ENCODE measurements at regions not wholly inside any gene's neighbourhood (a gene's known extent, or its start where the extent isn't known, plus 50 kb on each side); places are given as distances from the start of the nearest gene placed in this dataset.

DNA sequence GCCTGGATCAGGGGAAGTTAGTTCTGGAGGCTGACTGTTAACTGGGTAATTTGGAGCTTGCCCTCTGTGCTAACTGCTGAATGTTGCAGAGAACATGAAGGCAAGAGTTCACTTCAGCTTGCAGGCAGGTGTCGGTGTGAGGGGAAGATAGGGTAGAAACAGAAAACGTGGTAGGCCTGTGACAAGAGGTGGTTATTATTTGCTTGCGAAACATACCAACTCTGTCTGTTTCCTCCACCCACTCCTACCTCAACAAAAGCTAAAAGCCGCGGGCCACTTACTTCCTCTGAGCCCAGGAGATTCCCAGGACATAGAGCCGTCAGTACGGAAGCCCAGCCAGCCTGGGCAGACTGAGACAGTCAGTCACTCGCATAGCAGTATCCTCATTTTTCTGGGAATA lies 119.2 kb upstream of the ABCC4 start:
- no peak overlapping the region for H3K27ac ChIP-seq (ENCODE audit: low read depth, low read length)
- H3K79me2 ChIP-seq (ENCODE audit: control insufficient read depth in 1 of 2, insufficient read depth in 2 of 2, low read length in 2 of 2): no peaks in the 10 kb centered on the region
- no peak overlapping the region for H3K4ac ChIP-seq (replicated peaks; ENCODE audit: insufficient read length, low read depth, low read length)
- H3K27me3 ChIP-seq (replicated peaks in 1 of 4; ENCODE audit: control insufficient read depth in 3 of 4, extremely low read depth in 1 of 4, insufficient read depth in 3 of 4, low read length in 3 of 4): no peaks in the 10 kb centered on the region
- POLR2A ChIA-PET (ENCODE audit: partially characterized antibody): no interaction called here
- H2BK15ac ChIP-seq (ENCODE audit: low read length): no peak overlapping the region
- H2BK120ac ChIP-seq (replicated peaks; ENCODE audit: low read depth, low read length): no peak overlapping the region
- H2BK5ac ChIP-seq (ENCODE audit: low read depth, low read length): no peak overlapping the region
- H3K4me2 ChIP-seq (ENCODE audit: insufficient read depth in 1 of 2, low read depth in 2 of 2, low read length in 2 of 2): no peak overlapping the region
- WGBS, 2 experiments (ENCODE audit: extremely low coverage in 1 of 2, insufficient coverage in 1 of 2, insufficient read length in 1 of 2, insufficient replicate concordance in 2 of 2, low coverage in 1 of 2, low lambda C conversion rate in 2 of 2, missing lambda C conversion rate in 1 of 2): 79% methylated on average over 8 of the region's 8 CpGs; no CpG with 5 or more reads in 1 of the 2 experiments
- H4K5ac ChIP-seq (ENCODE audit: insufficient read length, low read depth, low read length): no peak overlapping the region
- no peak overlapping the region for H2AK5ac ChIP-seq (ENCODE audit: low read depth, low read length)
- H3K23ac ChIP-seq (ENCODE audit: insufficient read length): no peak overlapping the region
- no peaks in the 10 kb centered on the region for H3K23me2 ChIP-seq (ENCODE audit: low read depth, low read length)
- H3K18ac ChIP-seq (ENCODE audit: extremely low read depth, low read length): no peak overlapping the region; the same call in 1 of the 2 replicates
- CTCF ChIA-PET (ENCODE audit: partially characterized antibody): interaction anchor here (0.8 to 3.6 kb wide), 10 partner anchors 14 to 231 kb away, joined by 3 to 15 read pairs (median 4); no protein-coding TSS in a partner anchor
- H3K4me1 ChIP-seq (replicated peaks in 1 of 4; ENCODE audit: control insufficient read depth in 3 of 4, insufficient read depth in 4 of 4, low read length in 3 of 4): no peaks in the 10 kb centered on the region; a peak in 1 of 7 replicates
- no peak overlapping the region for H4K91ac ChIP-seq (replicated peaks; ENCODE audit: insufficient read length, low read length)
- TF ChIP-seq, protein P1, sequence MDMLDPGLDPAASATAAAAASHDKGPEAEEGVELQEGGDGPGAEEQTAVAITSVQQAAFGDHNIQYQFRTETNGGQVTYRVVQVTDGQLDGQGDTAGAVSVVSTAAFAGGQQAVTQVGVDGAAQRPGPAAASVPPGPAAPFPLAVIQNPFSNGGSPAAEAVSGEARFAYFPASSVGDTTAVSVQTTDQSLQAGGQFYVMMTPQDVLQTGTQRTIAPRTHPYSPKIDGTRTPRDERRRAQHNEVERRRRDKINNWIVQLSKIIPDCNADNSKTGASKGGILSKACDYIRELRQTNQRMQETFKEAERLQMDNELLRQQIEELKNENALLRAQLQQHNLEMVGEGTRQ (IDR thresholded peaks at IDR 0.05; ENCODE audit: low read length): no peak
- no peak for TF ChIP-seq JUN (IDR thresholded peaks at IDR 0.05; ENCODE audit: low read depth, low read length)
- TF ChIP-seq HDAC2 (IDR thresholded peaks at IDR 0.05; ENCODE audit: borderline replicate concordance in 1 of 2, low read depth in 2 of 2, low read length in 2 of 2): no peak
- TF ChIP-seq SRF (IDR thresholded peaks at IDR 0.05; ENCODE audit: low read depth, low read length): no peak
- no peak for TF ChIP-seq SP2 (IDR thresholded peaks at IDR 0.05; ENCODE audit: low read length)
- TF ChIP-seq TAF7 (optimal IDR thresholded peaks at IDR 0.05; ENCODE audit: borderline replicate concordance, low read depth, low read length): no peak
- TF ChIP-seq CHD2 (IDR thresholded peaks at IDR 0.05; ENCODE audit: low read length): no peak
- TF ChIP-seq RBBP5 (IDR thresholded peaks at IDR 0.05; ENCODE audit: borderline replicate concordance, low read depth, low read length): no peak
- no peak for TF ChIP-seq TCF12 (IDR thresholded peaks at IDR 0.05; ENCODE audit: low read depth, low read length)
- TF ChIP-seq FOSL1 (IDR thresholded peaks at IDR 0.05; ENCODE audit: insufficient read depth, low read depth, low read length): no peak
- no peak for TF ChIP-seq KDM1A (IDR thresholded peaks at IDR 0.05; ENCODE audit: borderline replicate concordance, low read length)
- TF ChIP-seq POLR2AphosphoS5 (IDR thresholded peaks at IDR 0.05; ENCODE audit: low read depth, low read length): no peak
- peak overlapping the region; percentile 94; the same call in 1 of the 2 replicates for H2AFZ ChIP-seq (ENCODE audit: low read length)
- H4K20me1 ChIP-seq (replicated peaks in 1 of 2; ENCODE audit: control insufficient read depth in 1 of 2, insufficient read depth in 2 of 2, low read length in 2 of 2): no peaks in the 10 kb centered on the region
- no peak overlapping the region for H3K56ac ChIP-seq (replicated peaks; ENCODE audit: insufficient read length, low read depth, low read length)
- no peaks in the 10 kb centered on the region for H3K79me1 ChIP-seq (ENCODE audit: low read depth, low read length)
- H3K9me3 ChIP-seq (ENCODE audit: insufficient read depth in 2 of 2, low read depth in 1 of 2, low read length in 1 of 2): no peaks in the 10 kb centered on the region
- no peak overlapping the region; the same call in 1 of the 2 replicates for H4K8ac ChIP-seq (ENCODE audit: extremely low read depth, insufficient read depth, low read length)
- H3K4me3 ChIP-seq (ENCODE audit: extremely low read depth in 1 of 4, insufficient read depth in 2 of 4, low read depth in 3 of 4, low read length in 4 of 4): no peak overlapping the region
- no peak overlapping the region for H3K9ac ChIP-seq (replicated peaks in 1 of 4; ENCODE audit: extremely low read depth in 1 of 4, low read depth in 3 of 4, low read length in 3 of 4)
- H2BK20ac ChIP-seq (ENCODE audit: low read length): no peak overlapping the region
- FAIRE-seq (no peak), DNase-seq (ENCODE audit: low read depth in 1 of 2, low spot score in 2 of 2) (no peak)
- no peak overlapping the region for H3K14ac ChIP-seq (ENCODE audit: insufficient read length)
- no peaks in the 10 kb centered on the region for H3K36me3 ChIP-seq (ENCODE audit: control insufficient read depth in 2 of 4, insufficient read depth in 4 of 4, low read length in 3 of 4)
- H2BK12ac ChIP-seq (ENCODE audit: low read depth, low read length): no peak overlapping the region; the same call in 1 of the 2 replicates

Measured in H1 (cell line).